GM21515 (cell line): ENCODE measurements at regions not wholly inside any gene's neighbourhood (a gene's known extent, or its start where the extent isn't known, plus 50 kb on each side); places are given as distances from the start of the nearest gene placed in this dataset.

ENCODE experiments used
- ATAC-seq: cut with Tn5 transposase; IDR thresholded peaks from one replicate; pipeline ENCODE4 v1.9.1; 2021; ENCODE audit not compliant: unreplicated experiment

DNA sequence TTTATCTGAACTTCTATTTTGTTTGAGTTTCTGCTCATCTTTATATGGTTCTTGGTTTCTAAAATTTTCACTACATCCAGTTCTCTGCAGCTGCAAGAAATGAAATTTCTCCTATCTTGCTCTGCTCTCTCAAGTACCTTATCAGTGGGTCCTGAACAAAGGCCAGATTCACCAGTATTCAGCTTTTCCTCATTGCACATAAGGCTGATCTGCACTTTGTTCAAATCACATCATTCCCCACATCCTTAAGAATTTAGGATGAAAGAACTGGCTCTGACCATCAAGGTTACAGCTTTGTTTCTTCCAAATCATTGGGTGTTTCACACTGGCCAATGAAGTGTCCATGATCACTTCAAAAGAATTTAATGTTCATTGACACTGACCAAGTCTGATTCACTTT lies 211.4 kb downstream of the GRIN2B start:
- no peak for ATAC-seq

DNA sequence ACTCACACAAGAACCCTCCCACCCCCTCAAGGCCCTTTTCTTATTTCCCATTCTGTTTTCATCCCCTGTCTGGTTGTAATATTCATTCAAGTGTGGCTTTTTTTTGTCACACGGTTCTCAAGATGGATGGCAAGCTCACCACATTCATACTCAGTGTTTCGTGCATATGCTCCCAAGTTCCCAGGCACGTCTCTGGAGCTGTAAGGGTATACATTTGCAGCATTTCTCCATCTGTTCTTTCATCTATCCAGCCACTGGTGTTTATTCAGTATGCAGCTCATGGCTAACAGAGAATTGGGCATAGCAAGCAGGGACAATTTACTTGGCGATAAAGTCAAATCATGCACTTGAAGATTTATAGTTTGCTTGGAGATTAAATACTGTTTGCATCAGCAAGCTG lies 212.1 kb downstream of the GRIN2B start:
- no peak for ATAC-seq

DNA sequence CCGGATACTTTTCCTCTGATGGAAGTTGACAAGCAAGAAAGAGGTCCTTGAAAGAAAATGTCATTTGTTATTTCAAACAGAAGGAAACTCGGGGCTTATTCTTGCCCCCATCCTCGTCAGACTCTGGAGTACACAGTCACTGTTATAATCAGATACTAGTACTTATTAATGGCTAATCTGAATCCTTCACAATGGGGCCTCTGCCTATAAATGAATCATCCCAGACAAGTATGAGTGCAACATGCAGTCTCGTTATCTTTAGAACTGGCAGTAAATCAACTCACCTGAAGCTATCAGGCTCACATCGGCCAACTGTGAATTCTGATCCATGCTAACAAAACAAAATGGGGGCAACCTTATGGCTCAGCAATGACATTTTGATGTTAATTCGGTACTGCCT lies 216.7 kb downstream of the GRIN2B start:
- no peak for ATAC-seq

DNA sequence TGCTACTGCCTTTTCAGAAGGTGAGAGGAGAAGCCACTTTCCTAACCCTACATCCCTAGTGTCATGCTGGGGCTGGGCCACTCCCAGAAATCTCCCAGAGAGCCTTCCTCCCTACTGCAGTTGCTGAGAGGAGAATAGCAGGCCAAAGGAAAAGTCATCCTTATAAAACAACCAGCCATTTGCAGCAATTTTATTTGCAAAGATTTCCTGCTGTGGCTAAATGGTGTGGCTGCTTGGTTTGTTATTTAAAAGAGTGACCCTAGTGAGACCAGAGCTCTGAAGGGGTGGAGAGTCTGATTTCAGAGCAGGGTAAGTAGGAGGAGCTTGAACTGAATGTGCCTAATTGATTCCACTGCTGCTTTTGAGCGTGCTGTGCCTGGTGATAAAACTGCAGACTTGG lies 232.0 kb downstream of the GRIN2B start:
- ATAC-seq: no peak

DNA sequence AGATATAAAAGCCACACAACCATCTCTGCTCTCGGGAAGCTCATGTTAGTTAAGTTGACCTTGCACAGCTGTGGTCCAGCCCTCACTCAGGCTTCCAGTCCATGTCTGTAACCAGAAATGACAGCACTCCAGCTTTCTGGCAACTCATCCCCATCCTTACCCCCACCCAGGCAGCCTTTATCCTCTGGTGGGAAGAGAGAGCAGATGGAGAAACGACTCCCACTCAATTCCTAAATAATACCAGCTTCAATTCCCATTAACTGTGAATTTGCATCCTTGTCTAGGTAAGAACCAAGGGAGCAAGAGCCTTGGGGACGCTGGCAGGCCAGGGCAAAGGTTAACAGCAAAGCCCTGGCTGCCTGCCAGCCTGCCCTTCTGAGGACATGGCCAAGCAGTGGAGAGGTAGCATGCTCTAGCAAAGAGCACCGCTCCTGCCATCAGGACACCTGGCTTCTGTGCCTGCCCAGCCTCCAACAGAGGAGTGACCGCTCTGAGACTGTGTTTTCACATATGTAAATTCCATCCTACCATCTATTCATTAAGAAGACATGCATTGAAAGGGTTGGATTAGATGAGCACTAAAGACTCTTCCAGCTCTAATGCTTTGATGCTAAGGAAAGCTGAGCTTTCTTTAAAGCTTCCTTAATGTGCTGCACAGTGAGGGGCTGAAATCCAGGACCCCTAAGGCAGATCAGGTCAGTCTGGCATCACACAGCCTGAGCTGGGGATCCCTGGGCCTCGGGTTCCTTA lies 236.1 kb downstream of the GRIN2B start:
- no peak for ATAC-seq

- no peak for ATAC-seq
Observed at GRCh38 chr12:13744561-13744960, 236.8 kb downstream of the GRIN2B start.

DNA sequence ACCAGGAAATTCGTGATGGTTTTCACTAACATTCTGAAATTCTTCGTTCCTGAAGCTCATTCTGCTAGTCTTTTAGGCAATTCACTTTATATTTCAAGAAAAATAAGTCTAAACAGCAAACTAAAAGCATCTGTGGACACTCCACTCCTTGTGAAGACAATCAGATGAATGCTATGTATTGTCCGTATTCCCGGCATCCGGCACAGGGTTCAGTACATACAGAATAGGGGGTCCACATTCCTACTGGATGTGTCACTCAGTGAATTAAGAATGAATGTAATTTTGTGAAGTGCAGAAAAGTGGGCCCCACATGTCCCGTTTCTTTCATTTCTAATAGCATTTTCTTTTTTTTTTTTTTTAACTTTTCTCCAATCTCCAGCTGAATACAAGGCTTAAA lies 241.3 kb downstream of the GRIN2B start:
- no peak for ATAC-seq

DNA sequence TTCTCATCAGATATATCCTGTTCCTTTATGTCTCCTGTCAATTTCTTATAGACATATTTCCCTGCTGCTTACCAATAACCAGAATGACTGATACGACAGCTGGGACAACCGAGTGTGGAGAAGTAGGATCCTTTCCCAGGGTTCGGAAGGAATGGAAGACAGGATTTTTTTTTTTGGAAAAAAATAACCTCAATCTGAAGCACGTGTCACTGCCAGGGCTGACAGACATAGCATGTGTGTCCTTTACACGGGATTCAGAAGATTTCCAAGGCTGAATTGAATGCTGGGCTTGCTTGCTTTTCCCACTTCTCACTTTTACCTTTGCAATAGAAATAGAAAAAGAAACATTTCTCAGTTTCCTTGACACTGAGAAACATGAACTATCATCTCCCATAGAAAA lies 245.7 kb downstream of the GRIN2B start:
- ATAC-seq: no peak

- ATAC-seq: no peak
Observed at GRCh38 chr12:13734584-13735152, 246.7 kb downstream of the GRIN2B start.

GRCh38 chr12:13727707-13728195 lies 253.7 kb downstream of the GRIN2B start:
- ATAC-seq: no peak

GRCh38 chr12:13725049-13725448 lies 256.4 kb downstream of the GRIN2B start:
- no peak for ATAC-seq

DNA sequence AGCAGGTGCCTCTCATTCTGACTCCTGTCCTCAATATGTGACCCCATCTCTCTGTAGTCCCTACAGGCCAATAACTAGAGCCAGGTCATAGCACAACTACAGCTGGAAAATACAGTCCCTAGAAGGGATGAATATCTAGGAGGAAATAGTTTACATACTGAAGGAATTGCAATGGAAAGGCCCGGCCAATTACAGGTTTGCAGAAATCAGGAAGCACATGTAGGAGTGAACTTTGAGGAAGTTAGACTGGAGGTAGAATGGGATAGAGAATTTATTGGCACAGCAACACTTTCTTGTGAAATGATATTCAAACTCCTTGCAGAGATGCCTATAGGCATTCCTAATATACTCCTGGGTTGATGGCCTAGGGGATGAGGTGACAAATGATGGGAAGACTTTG lies 257.3 kb downstream of the GRIN2B start:
- no peak for ATAC-seq

GRCh38 chr12:13719986-13720385 lies 261.4 kb downstream of the GRIN2B start:
- no peak for ATAC-seq

- ATAC-seq: no peak
Observed at GRCh38 chr12:13718271-13718670, 263.1 kb downstream of the GRIN2B start.

DNA sequence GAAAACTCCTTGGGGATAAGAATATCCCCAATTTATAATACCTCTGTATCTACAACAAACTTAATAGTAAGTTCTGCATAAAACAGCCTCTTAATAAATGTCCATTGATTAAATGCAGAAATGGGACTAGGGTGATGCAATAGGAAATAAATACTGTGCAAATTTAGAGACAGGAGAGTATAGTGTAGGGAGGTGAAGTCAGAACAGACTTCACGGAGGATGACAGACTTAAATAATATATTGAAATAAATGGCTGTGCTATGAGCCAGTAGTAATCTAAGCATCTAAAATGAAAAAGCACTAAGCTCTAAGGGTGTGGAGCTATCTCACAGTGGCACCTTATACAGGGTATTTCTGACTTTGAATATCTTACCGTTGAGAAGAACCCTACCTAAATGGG lies 265.3 kb downstream of the GRIN2B start:
- ATAC-seq: no peak

DNA sequence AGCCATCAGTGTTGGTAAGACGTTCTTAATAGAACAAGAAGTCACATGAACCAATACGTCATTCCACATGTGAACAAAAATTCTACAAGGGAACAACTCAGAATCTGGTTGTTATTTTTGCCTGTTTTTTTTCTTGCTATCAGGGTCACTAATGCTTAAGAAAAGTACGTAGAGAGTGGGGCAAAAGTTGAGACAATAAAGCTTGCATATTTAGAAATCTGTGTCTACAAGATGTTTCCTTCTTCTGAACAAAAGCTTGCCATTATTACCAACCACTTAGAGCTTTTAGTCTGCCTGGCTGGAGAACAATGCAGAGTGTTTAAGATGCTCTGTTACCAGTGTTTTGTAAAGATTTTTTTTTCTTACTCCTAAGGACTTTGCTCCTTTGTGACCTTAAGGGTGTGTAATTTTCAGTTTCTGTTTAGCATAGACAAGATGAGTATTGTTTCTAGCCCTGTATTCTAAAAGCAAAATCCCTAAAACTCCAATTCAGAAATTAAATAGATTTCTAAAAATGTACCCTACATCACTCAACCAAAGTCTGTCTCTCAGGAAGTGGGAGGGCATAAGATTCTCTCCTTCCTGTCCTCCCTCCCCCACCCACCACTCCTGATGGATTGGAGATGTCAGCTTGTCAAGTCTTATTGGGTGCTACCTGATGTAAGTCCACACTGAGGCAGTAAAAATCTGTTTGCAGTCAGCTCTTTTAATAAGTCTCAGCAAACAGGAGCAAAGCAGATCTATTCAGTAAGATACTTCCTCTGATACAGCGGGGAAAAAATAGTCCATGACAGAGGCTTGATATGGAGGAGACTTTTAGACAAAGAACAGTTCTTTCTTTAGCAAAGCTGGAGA lies 267.6 kb downstream of the GRIN2B start:
- ATAC-seq: no peak

GRCh38 chr12:13707829-13708228 lies 273.6 kb downstream of the GRIN2B start:
- ATAC-seq: no peak

- no peak for ATAC-seq
Observed at GRCh38 chr12:13702381-13702780, 279.0 kb downstream of the GRIN2B start.

DNA sequence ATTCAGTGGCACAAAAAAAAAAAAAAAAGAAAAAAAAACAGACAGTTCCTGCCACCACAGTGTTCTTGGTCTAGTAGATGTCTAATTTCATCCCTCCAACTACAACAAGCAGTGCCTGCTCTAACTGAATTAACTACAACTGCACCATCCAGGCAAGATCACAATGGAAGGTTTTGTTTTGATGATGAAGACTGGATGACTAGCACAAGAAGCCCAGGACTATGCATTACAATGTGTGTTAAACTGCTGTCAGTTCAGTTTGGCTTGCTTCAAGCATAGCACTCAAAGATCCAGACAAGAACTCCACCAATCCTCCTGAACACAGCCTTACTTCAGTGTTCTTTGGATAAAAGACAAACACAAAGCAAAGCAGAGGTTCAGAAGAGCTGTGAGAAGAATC lies 279.9 kb downstream of the GRIN2B start:
- ATAC-seq: no peak

GRCh38 chr12:13697973-13698372 lies 283.4 kb downstream of the GRIN2B start:
- ATAC-seq: no peak

DNA sequence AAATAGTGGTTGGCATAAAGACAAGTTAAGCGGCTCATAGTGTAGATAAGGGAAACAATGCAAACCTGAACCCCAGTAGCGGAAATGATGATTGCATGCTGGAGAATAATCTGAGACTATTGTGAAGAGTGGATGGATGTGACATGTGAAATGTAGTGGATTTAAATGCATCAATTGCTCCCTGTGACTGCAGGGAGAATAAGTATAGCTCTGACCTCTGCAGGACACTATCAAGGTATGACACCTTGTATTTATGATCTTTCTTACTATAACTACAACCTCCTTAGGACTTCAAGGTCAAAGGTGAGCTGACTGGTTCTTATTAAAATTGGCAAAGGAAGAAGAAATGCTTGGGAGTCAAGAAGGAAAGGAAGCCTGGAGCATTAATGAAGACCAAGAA lies 285.6 kb downstream of the GRIN2B start:
- ATAC-seq: no peak

GRCh38 chr12:13692332-13692731 lies 289.1 kb downstream of the GRIN2B start:
- no peak for ATAC-seq
